SHP77 (cell line): ENCODE measurements at regions not wholly inside any gene's neighbourhood (a gene's known extent, or its start where the extent isn't known, plus 50 kb on each side); places are given as distances from the start of the nearest gene placed in this dataset.

ENCODE experiments used
- DNase-seq, 2 experiments: peaks; one replicate each; lab custom pipeline; 2025; lab: John Stamatoyannopoulos, UW

GRCh38 chr2:30341500-30342267 is 105.4 kb upstream of the LCLAT1 start:
- no peak for DNase-seq

GRCh38 chr2:30346471-30347169 is 100.4 kb upstream of the LCLAT1 start:
- no peak for DNase-seq

- DNase-seq = no peak
Measured at GRCh38 chr2:30348825-30349224, 98.2 kb upstream of the LCLAT1 start.

- DNase-seq = no peak
Measured at GRCh38 chr2:30349691-30350090, 97.4 kb upstream of the LCLAT1 start.

- no peak for DNase-seq
Measured at GRCh38 chr2:30351116-30351515, 95.9 kb upstream of the LCLAT1 start.

- no peak for DNase-seq
Measured at GRCh38 chr2:30351949-30352348, 95.1 kb upstream of the LCLAT1 start.

GRCh38 chr2:30354150-30354549 is 92.9 kb upstream of the LCLAT1 start:
- no peak for DNase-seq

- no peak for DNase-seq
Measured at GRCh38 chr2:30354621-30355020, 92.4 kb upstream of the LCLAT1 start.

GRCh38 chr2:30355306-30355705 is 91.7 kb upstream of the LCLAT1 start:
- DNase-seq = no peak

GRCh38 chr2:30356071-30356470 is 91.0 kb upstream of the LCLAT1 start:
- DNase-seq = no peak

- no peak for DNase-seq
Measured at GRCh38 chr2:30356776-30357175, 90.3 kb upstream of the LCLAT1 start.

- DNase-seq = no peak
Measured at GRCh38 chr2:30358351-30358750, 88.7 kb upstream of the LCLAT1 start.

GRCh38 chr2:30358842-30359241 is 88.2 kb upstream of the LCLAT1 start:
- DNase-seq = no peak

GRCh38 chr2:30359644-30360167 is 87.3 kb upstream of the LCLAT1 start:
- DNase-seq = no peak

- no peak for DNase-seq
Measured at GRCh38 chr2:30361751-30362394, 85.2 kb upstream of the LCLAT1 start.

GRCh38 chr2:30362468-30363081 is 84.5 kb upstream of the LCLAT1 start:
- no peak for DNase-seq

- DNase-seq = no peak
Measured at GRCh38 chr2:30363406-30363805, 83.6 kb upstream of the LCLAT1 start.

- DNase-seq = no peak
Measured at GRCh38 chr2:30365201-30365600, 81.8 kb upstream of the LCLAT1 start.

- no peak for DNase-seq
Measured at GRCh38 chr2:30366199-30366691, 80.8 kb upstream of the LCLAT1 start.

GRCh38 chr2:30367232-30368070 is 79.6 kb upstream of the LCLAT1 start:
- DNase-seq = no peak

- DNase-seq = no peak
Measured at GRCh38 chr2:30368258-30368657, 78.8 kb upstream of the LCLAT1 start.
